ELF-1 (cell line): ENCODE measurements at regions not wholly inside any gene's neighbourhood (a gene's known extent, or its start where the extent isn't known, plus 50 kb on each side); places are given as distances from the start of the nearest gene placed in this dataset.
A peak's percentile ranks its signal among the peaks of the same experiment; 100 is the strongest.
"Not testable (repeated sequence)": the region's sequence is repeated elsewhere in the genome, so short reads cannot be mapped to it uniquely, and the experiment has no call there.

ENCODE experiments used
- DNase-seq: peaks from one replicate; pipeline ENCODE4 v3.0.0-alpha.2; 2016; ENCODE audit warnings: low read depth, low spot score

- no peak for DNase-seq
These were observed 142.4 kb downstream of the FCRL5 start for GRCh38 chr1:157409927-157410326.

GRCh38 chr1:157407917-157408525 lies 144.3 kb downstream of the FCRL5 start:
- DNase-seq = no peak

GRCh38 chr1:157407367-157407766 lies 144.9 kb downstream of the FCRL5 start:
- DNase-seq = no peak

- no peak for DNase-seq
These were observed 146.7 kb downstream of the FCRL5 start for GRCh38 chr1:157405662-157406061.

- no peak for DNase-seq
These were observed 147.7 kb downstream of the FCRL5 start for GRCh38 chr1:157404614-157405013.

- DNase-seq = no peak
These were observed 148.2 kb downstream of the FCRL5 start for GRCh38 chr1:157404063-157404501.

- no peak for DNase-seq
These were observed 148.7 kb downstream of the FCRL5 start for GRCh38 chr1:157403608-157404007.

GRCh38 chr1:157403203-157403602 lies 149.1 kb downstream of the FCRL5 start:
- DNase-seq = peak; percentile 92

GRCh38 chr1:157400766-157401165 lies 151.5 kb downstream of the FCRL5 start:
- peak; percentile 81 for DNase-seq

- DNase-seq = peak; percentile 87
These were observed 152.3 kb downstream of the FCRL5 start for GRCh38 chr1:157399984-157400382.

- no peak for DNase-seq
These were observed 152.9 kb downstream of the FCRL5 start for GRCh38 chr1:157399343-157399983.

- peak; percentile 60 for DNase-seq
These were observed 161.7 kb downstream of the FCRL5 start for GRCh38 chr1:157390651-157391050.

- no peak for DNase-seq
These were observed 164.3 kb downstream of the FCRL5 start for GRCh38 chr1:157388057-157388456.

- DNase-seq = no peak
These were observed 168.1 kb downstream of the FCRL5 start for GRCh38 chr1:157384258-157384657.

GRCh38 chr1:157382351-157382750 lies 170.0 kb downstream of the FCRL5 start:
- DNase-seq = no peak

GRCh38 chr1:157380523-157380922 lies 171.8 kb downstream of the FCRL5 start:
- DNase-seq = no peak

- peak; percentile 87 for DNase-seq
These were observed 175.0 kb downstream of the FCRL5 start for GRCh38 chr1:157377280-157377713.

GRCh38 chr1:157376681-157377080 lies 175.6 kb downstream of the FCRL5 start:
- DNase-seq = no peak

GRCh38 chr1:157372311-157372710 lies 180.0 kb downstream of the FCRL5 start:
- not testable (repeated sequence) for DNase-seq

GRCh38 chr1:157371826-157372225 lies 180.5 kb downstream of the FCRL5 start:
- no peak for DNase-seq

GRCh38 chr1:157371221-157371620 lies 181.1 kb downstream of the FCRL5 start:
- no peak for DNase-seq

- no peak for DNase-seq
These were observed 181.6 kb downstream of the FCRL5 start for GRCh38 chr1:157370698-157371097.

- peak; percentile 81 for DNase-seq
These were observed 182.3 kb downstream of the FCRL5 start for GRCh38 chr1:157369808-157370521.
